K562 (cell line): ENCODE measurements at regions not wholly inside any gene's neighbourhood (a gene's known extent, or its start where the extent isn't known, plus 50 kb on each side); places are given as distances from the start of the nearest gene placed in this dataset.

Experiments
- ATAC-seq: fragments of 200-7000 bp; cut with Tn5 transposase; 3 replicates; pipeline ENCODE4 v1.9.1; 2020; ENCODE audit warnings: moderate library complexity
- BruUV-seq: library from RNA; stranded (reverse); fragments of 400-500 nt; replicated peaks from 2 replicates; lab custom pipeline; 2021; lab: Mats Ljungman, UMichigan
- CTCF ChIA-PET: fragments of 300-600 bp; formaldehyde crosslinking; extraction: SDS; loops from one replicate; lab custom pipeline; 2021; ENCODE audit warnings: low intra/inter-chr PET ratio; lab: Yijun Ruan, JAX
- POLR2A ChIA-PET: fragments of 300-600, 350-650 bp; sonication (Branson Sonifier 250); formaldehyde crosslinking; extraction: SDS; loops from one replicate; lab custom pipeline; 2021; ENCODE audit warnings: antibody characterized with exemption, inconsistent platforms; lab: Yijun Ruan, JAX
- DNase-seq, 4 experiments: peaks; one replicate each; pipeline versions ENCODE4 v3.0.0 to v3.0.0-alpha.2; 2011 to 2018; ENCODE audit warnings: low spot score in 3 of 4, mixed read lengths in 3 of 4; ENCODE audit errors: extremely low read depth in 1 of 4
- FAIRE-seq: peaks from 2 replicates; lab custom pipeline; 2011; peaks lifted over from hg19 to GRCh38; lab: Jason Lieb, UNC
- H2AFZ ChIP-seq: 2 replicates; pipeline ENCODE4 v1.6.0; 2011; ENCODE audit warnings: low read depth, low read length, control low read depth, inconsistent platforms
- H3K27ac ChIP-seq: fragments of 200-600 bp; 3 replicates; pipeline ENCODE4 v1.8.0; 2011; ENCODE audit warnings: low read depth, mild to moderate bottlenecking, control low read depth, inconsistent platforms, low read length, moderate library complexity, mixed read lengths; ENCODE audit errors: extremely low read depth
- H3K27me3 ChIP-seq, 2 experiments: fragments of 300-600 bp in 1 of 2; 2 replicates in 1 of 2; 3 replicates in 1 of 2; pipeline versions ENCODE4 v1.6.0 to v1.8.0; 2011; ENCODE audit warnings: inconsistent platforms in 2 of 2, low read length in 2 of 2, mild to moderate bottlenecking in 1 of 2, mixed read lengths in 1 of 2, moderate library complexity in 1 of 2; ENCODE audit not compliant: control insufficient read depth in 2 of 2, insufficient read depth in 2 of 2
- H3K36me3 ChIP-seq: fragments of 300-600 bp; 3 replicates; pipeline ENCODE4 v1.8.0; 2011; ENCODE audit warnings: mild to moderate bottlenecking, low read length, inconsistent platforms; ENCODE audit not compliant: control insufficient read depth, insufficient read depth
- H3K4me1 ChIP-seq, 2 experiments: fragments of 200-600 bp in 1 of 2; replicated peaks in 1 of 2; 2 replicates in 1 of 2; 3 replicates in 1 of 2; pipeline versions ENCODE4 v1.5.1 to v1.8.0; 2011; ENCODE audit warnings: inconsistent platforms in 2 of 2, low read length in 2 of 2, mild to moderate bottlenecking in 1 of 2, mixed read lengths in 1 of 2, moderate library complexity in 1 of 2; ENCODE audit not compliant: control insufficient read depth in 2 of 2, insufficient read depth in 2 of 2
- H3K4me2 ChIP-seq: 2 replicates; pipeline ENCODE4 v1.6.1; 2011; ENCODE audit warnings: low read length, control low read depth, inconsistent platforms, mixed read lengths; ENCODE audit not compliant: insufficient read depth
- H3K4me3 ChIP-seq: fragments of 200-600 bp; sonication (generic), shearing (Covaris generic); 2 replicates; pipeline ENCODE4 v1.5.1; 2016; ENCODE audit warnings: control low read depth, inconsistent platforms
- H3K79me2 ChIP-seq: fragments of 200-600 bp; 3 replicates; pipeline ENCODE4 v1.8.0; 2011; ENCODE audit warnings: low read length, inconsistent platforms; ENCODE audit not compliant: control insufficient read depth, insufficient read depth
- H3K9ac ChIP-seq, 2 experiments: 2 replicates each; pipeline versions ENCODE4 v1.6.0 to v1.6.1; 2011; ENCODE audit warnings: low read depth in 2 of 2, low read length in 2 of 2, control low read depth in 1 of 2, inconsistent platforms in 1 of 2, mild to moderate bottlenecking in 1 of 2, mixed read lengths in 1 of 2; ENCODE audit not compliant: insufficient read depth in 1 of 2
- H3K9me1 ChIP-seq: one replicate; pipeline ENCODE4 v1.6.0; 2011; ENCODE audit warnings: inconsistent platforms, mild to moderate bottlenecking, low read length, moderate library complexity; ENCODE audit not compliant: control insufficient read depth, insufficient read depth
- H3K9me3 ChIP-seq: replicated peaks from 2 replicates; pipeline ENCODE4 v1.5.1; 2011; ENCODE audit warnings: low read depth, low read length, inconsistent platforms; ENCODE audit not compliant: control insufficient read depth, insufficient read depth
- H4K20me1 ChIP-seq: replicated peaks from 2 replicates; pipeline ENCODE4 v1.6.1; 2011; ENCODE audit warnings: low read length, inconsistent platforms, mixed read lengths; ENCODE audit not compliant: control insufficient read depth, insufficient read depth
- DNMT1 ChIP-seq: fragments of 450-650 bp; IDR thresholded peaks from 2 replicates; pipeline ENCODE4 v1.6.1; 2016; ENCODE audit warnings: antibody characterized with exemption, mild to moderate bottlenecking
- HDAC2 ChIP-seq: fragments of 450-650 bp; IDR thresholded peaks from 2 replicates; pipeline ENCODE4 v1.6.1; 2016; ENCODE audit warnings: mild to moderate bottlenecking
- TAL1 ChIP-seq: fragments of 450-650 bp; IDR thresholded peaks from 2 replicates; pipeline ENCODE4 v1.6.1; 2016; ENCODE audit warnings: mild to moderate bottlenecking
- WGBS: fragments of 100-300 bp; shearing (Covaris generic); methylation state at CpG from one replicate; pipeline ENCODE4 v1.1.6; 2016; ENCODE audit warnings: low coverage, mixed read lengths; ENCODE audit not compliant: insufficient coverage; ENCODE audit errors: missing lambda C conversion rate; 5-methylcytosine and 5-hydroxymethylcytosine counted together
- in situ Hi-C: fragments of 300-500 bp; cut with MboI; formaldehyde crosslinking; loops from 4 replicates; pipeline ENCODE4 v1.15.0; 2018; ENCODE audit warnings: inconsistent platforms, mixed read lengths
- intact Hi-C: fragments of 100-400 bp; cut with micrococcal nuclease; formaldehyde crosslinking; loops from 2 replicates; pipeline ENCODE4 v1.14.2; 2022
- TF ChIP-seq, protein P1 (sequence below): fragments of 450-650 bp; IDR thresholded peaks from 2 replicates; pipeline ENCODE4 v1.6.1; 2016
- TF ChIP-seq, protein P2 (sequence below): fragments of 450-650 bp; formaldehyde crosslinking; conservative IDR thresholded peaks from 2 replicates; pipeline ENCODE4 v1.4.0; 2022; ENCODE audit warnings: mild to moderate bottlenecking, missing genetic modification characterization

DNA sequence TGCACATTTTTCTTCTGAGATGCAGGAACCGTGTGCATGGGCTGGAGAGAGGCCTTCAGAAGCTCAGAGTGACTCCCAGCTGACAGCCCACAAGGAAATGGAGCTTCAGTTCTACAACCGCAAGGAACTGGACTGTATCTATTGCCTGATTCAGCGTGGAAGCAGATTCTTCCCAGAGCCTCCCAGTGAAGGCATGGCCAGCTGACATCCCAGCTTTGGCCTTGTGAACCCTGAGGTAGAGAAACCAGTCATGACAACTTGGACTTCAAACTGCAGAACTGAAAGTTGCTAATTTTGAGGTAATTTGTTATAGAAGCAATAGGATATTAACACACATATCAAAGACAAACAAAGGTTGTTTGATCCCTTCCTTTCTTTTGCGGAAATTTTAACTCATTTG, 94.3 kb upstream of the NOX3 start:
- Histone ChIP-seq H3K4me3 (no peak overlapping the region), H3K4me1 (no peaks in the 10 kb centered on the region), H4K20me1 (no peaks in the 10 kb centered on the region), H3K9ac (no peak overlapping the region), H3K27ac (no peak overlapping the region), H2AFZ (no peak overlapping the region), H3K27me3 (no peaks in the 10 kb centered on the region), H3K9me1 (no peaks in the 10 kb centered on the region), H3K4me2 (no peak overlapping the region), H3K79me2 (no peaks in the 10 kb centered on the region), H3K36me3 (no peaks in the 10 kb centered on the region), H3K9me3 (no peaks in the 10 kb centered on the region)
- DNase-seq = no peak
- WGBS = 6% methylated on average over 4 of the region's 4 CpGs
- POLR2A ChIA-PET = no interaction called here
- CTCF ChIA-PET = no interaction called here
- no peak for TF ChIP-seq HDAC2
- TF ChIP-seq, protein P1, sequence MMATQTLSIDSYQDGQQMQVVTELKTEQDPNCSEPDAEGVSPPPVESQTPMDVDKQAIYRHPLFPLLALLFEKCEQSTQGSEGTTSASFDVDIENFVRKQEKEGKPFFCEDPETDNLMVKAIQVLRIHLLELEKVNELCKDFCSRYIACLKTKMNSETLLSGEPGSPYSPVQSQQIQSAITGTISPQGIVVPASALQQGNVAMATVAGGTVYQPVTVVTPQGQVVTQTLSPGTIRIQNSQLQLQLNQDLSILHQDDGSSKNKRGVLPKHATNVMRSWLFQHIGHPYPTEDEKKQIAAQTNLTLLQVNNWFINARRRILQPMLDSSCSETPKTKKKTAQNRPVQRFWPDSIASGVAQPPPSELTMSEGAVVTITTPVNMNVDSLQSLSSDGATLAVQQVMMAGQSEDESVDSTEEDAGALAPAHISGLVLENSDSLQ = no peak
- TF ChIP-seq, protein P2, sequence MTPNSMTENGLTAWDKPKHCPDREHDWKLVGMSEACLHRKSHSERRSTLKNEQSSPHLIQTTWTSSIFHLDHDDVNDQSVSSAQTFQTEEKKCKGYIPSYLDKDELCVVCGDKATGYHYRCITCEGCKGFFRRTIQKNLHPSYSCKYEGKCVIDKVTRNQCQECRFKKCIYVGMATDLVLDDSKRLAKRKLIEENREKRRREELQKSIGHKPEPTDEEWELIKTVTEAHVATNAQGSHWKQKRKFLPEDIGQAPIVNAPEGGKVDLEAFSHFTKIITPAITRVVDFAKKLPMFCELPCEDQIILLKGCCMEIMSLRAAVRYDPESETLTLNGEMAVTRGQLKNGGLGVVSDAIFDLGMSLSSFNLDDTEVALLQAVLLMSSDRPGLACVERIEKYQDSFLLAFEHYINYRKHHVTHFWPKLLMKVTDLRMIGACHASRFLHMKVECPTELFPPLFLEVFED (CRISPR knock-in tag) = no peak
- no peak for TF ChIP-seq DNMT1
- no peak for TF ChIP-seq TAL1
- intact Hi-C loops (no loop called here), in situ Hi-C loops (no loop called here)
- ATAC-seq = no peak
- no TSS peak for BruUV-seq
- peak; percentile 37 for FAIRE-seq
